Right atrium auricular region (tissue), 2 donors: ENCODE measurements at regions not wholly inside any gene's neighbourhood (a gene's known extent, or its start where the extent isn't known, plus 50 kb on each side); places are given as distances from the start of the nearest gene placed in this dataset.

Source experiments
- DNase-seq: peaks from one replicate; pipeline ENCODE4 v3.0.0-alpha.2; 2019; ENCODE audit warnings: low spot score
- H3K27ac ChIP-seq, 2 donors: fragments of 200-600 bp; sonication (generic); 1 replicate in 1 of 2; 2 replicates in 1 of 2; pipeline ENCODE4 v1.5.1; 2016 to 2019
- H3K27me3 ChIP-seq, 2 donors: fragments of 200-600 bp; sonication (generic); one replicate each; pipeline versions ENCODE4 v1.5.1 to v1.6.0; 2017 to 2019
- H3K36me3 ChIP-seq: fragments of 200-600 bp; sonication (generic); one replicate; pipeline ENCODE4 v1.5.1; 2016
- H3K4me1 ChIP-seq, 2 donors: fragments of 200-600 bp; sonication (generic); one replicate each; pipeline versions ENCODE4 v1.5.1 to v1.6.0; 2017 to 2019
- H3K4me3 ChIP-seq, 2 donors: fragments of 200-600 bp; sonication (generic); 1 replicate in 1 of 2; 2 replicates in 1 of 2; pipeline ENCODE4 v1.5.1; 2017 to 2019; ENCODE audit warnings: mild to moderate bottlenecking in 1 of 2, moderate library complexity in 1 of 2
- H3K9me3 ChIP-seq, 2 donors: fragments of 200-600 bp; sonication (generic); one replicate each; pipeline ENCODE4 v1.5.1; 2019
- TF ChIP-seq, protein P1 (sequence below), 2 donors: fragments of 200-600 bp; sonication (generic); IDR thresholded peaks; one replicate each; pipeline ENCODE4 v1.5.1; 2019; ENCODE audit warnings: antibody characterized with exemption in 2 of 2

DNA sequence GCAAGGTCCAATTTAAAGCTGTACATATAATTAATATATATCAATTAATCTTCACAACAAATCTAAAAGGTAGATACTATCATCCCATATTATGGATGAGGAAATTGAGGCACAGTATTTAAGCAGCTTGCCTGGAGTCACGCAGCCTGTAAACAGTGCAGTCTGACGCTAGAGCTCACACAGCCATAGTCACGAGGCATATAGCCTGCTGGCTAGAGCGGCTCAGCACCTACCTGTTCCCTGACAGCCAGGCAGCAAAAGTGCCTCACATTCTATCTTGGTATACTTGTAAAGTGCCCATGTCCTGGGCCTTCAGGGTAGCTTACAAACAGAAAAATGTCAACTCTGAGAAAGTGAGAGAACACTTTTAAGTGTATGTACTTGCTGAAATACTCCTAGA, 222.6 kb upstream of the NEIL3 start:
- no peaks in the 10 kb centered on the region for H3K4me1 ChIP-seq
- DNase-seq = no peak
- H3K27ac ChIP-seq = no peak overlapping the region
- no peaks in the 10 kb centered on the region for H3K27me3 ChIP-seq
- H3K36me3 ChIP-seq = no peaks in the 10 kb centered on the region
- H3K4me3 ChIP-seq = no peak overlapping the region
- TF ChIP-seq, protein P1, sequence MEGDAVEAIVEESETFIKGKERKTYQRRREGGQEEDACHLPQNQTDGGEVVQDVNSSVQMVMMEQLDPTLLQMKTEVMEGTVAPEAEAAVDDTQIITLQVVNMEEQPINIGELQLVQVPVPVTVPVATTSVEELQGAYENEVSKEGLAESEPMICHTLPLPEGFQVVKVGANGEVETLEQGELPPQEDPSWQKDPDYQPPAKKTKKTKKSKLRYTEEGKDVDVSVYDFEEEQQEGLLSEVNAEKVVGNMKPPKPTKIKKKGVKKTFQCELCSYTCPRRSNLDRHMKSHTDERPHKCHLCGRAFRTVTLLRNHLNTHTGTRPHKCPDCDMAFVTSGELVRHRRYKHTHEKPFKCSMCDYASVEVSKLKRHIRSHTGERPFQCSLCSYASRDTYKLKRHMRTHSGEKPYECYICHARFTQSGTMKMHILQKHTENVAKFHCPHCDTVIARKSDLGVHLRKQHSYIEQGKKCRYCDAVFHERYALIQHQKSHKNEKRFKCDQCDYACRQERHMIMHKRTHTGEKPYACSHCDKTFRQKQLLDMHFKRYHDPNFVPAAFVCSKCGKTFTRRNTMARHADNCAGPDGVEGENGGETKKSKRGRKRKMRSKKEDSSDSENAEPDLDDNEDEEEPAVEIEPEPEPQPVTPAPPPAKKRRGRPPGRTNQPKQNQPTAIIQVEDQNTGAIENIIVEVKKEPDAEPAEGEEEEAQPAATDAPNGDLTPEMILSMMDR (IDR thresholded peaks at IDR 0.05) = no peak
- no peaks in the 10 kb centered on the region for H3K9me3 ChIP-seq

DNA sequence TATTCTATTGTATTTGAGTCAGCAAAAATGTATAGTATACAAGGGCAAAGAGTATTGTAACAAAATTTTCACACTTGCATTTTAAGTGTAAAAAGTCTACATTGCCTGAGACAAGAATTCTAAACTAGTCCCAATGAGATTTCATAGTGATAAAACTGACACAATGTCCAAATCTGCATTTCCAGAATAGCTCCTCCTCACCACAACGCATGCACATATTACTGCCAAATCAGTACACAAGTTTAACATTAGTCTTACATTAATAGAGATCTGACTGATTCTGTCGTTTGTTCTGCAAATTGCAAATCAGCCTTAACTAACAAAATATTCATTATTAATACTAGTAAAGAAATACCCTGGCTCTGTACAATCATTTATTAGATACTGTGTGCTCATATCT, 222.2 kb upstream of the NEIL3 start:
- TF ChIP-seq, protein P1 (IDR thresholded peaks at IDR 0.05) = no peak
- Histone ChIP-seq H3K9me3 (no peaks in the 10 kb centered on the region), H3K36me3 (no peaks in the 10 kb centered on the region), H3K4me1 (no peaks in the 10 kb centered on the region), H3K27me3 (no peaks in the 10 kb centered on the region), H3K27ac (no peak overlapping the region), H3K4me3 (no peak overlapping the region)
- DNase-seq = no peak

- Histone ChIP-seq H3K27ac (no peak overlapping the region), H3K36me3 (no peaks in the 10 kb centered on the region), H3K27me3 (no peaks in the 10 kb centered on the region), H3K4me1 (peaks cover 0 to 8% of the 10 kb centered on the region in 2 donors), H3K9me3 (no peaks in the 10 kb centered on the region), H3K4me3 (no peak overlapping the region)
- DNase-seq = no peak
- TF ChIP-seq, protein P1 (IDR thresholded peaks at IDR 0.05) = no peak
Observed at GRCh38 chr4:177091515-177091914, 218.2 kb upstream of the NEIL3 start.

DNA sequence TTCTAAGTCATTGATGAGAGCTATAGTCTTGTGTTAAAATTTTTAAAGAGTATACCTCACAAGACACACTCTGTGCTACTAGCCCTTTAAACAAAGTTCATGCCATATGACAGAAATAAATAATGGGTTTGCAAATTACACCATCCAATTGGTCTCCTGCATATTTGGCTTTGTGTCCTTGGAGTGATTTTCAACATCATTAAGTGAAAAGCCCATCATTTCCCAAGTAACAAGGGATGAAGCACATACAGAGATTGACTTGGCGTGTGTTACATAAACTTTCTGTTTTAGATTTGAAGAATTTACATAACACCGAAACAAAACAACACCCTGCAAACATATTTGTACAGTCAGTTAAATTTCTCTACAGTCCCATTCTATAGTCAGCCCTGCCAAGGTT, 216.9 kb upstream of the NEIL3 start:
- TF ChIP-seq, protein P1 (IDR thresholded peaks at IDR 0.05) = no peak
- Histone ChIP-seq H3K27me3 (no peaks in the 10 kb centered on the region), H3K4me3 (no peak overlapping the region), H3K36me3 (no peaks in the 10 kb centered on the region), H3K9me3 (no peaks in the 10 kb centered on the region), H3K27ac (no peak overlapping the region), H3K4me1 (peaks cover 0 to 8% of the 10 kb centered on the region in 2 donors)
- DNase-seq = no peak

DNA sequence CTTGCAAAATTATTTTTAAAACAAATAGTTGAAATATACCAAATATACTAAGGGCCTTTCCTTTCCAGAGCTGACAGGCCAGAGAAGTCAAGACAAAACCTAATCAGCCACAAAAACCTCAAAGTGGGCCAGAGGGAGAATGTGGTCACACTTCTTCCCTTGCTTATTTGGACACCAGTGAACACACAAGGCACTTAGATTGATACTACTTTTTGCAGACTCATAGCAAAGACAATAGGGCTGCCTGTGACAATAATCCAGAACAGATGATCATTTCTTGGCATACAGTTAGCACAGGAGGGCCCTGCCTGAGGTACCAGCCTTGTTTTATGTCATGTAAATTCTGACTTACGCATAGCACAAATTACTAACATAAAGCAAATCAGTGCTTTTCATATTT, 215.7 kb upstream of the NEIL3 start:
- DNase-seq = no peak
- Histone ChIP-seq H3K27ac (no peak overlapping the region), H3K9me3 (no peaks in the 10 kb centered on the region), H3K4me1 (peaks cover 0 to 8% of the 10 kb centered on the region in 2 donors), H3K36me3 (no peaks in the 10 kb centered on the region), H3K27me3 (no peaks in the 10 kb centered on the region), H3K4me3 (no peak overlapping the region)
- TF ChIP-seq, protein P1 (IDR thresholded peaks at IDR 0.05) = no peak

- H3K27me3 ChIP-seq = no peaks in the 10 kb centered on the region
- no peak overlapping the region for H3K4me3 ChIP-seq
- peaks cover 0 to 8% of the 10 kb centered on the region in 2 donors for H3K4me1 ChIP-seq
- H3K9me3 ChIP-seq = no peaks in the 10 kb centered on the region
- no peak for DNase-seq
- no peak overlapping the region for H3K27ac ChIP-seq
- no peaks in the 10 kb centered on the region for H3K36me3 ChIP-seq
- TF ChIP-seq, protein P1 (IDR thresholded peaks at IDR 0.05) = no peak
Observed at GRCh38 chr4:177097291-177097690, 212.4 kb upstream of the NEIL3 start.
